Uterus (tissue), 2 donors: ENCODE measurements at regions not wholly inside any gene's neighbourhood (a gene's known extent, or its start where the extent isn't known, plus 50 kb on each side); places are given as distances from the start of the nearest gene placed in this dataset.

Experiments used
- CTCF ChIP-seq, 4 experiments: fragments of 200-600 bp in 2 of 4; fragments of 450-650 bp in 2 of 4; sonication (generic) in 2 of 4; IDR thresholded peaks; one replicate each; pipeline ENCODE4 v1.5.1; 2016 to 2019; ENCODE audit warnings: antibody characterized with exemption in 4 of 4, mild to moderate bottlenecking in 2 of 4, moderate library complexity in 1 of 4
- POLR2A ChIP-seq, 2 donors: fragments of 450-650 bp; IDR thresholded peaks; one replicate each; pipeline ENCODE4 v1.6.1; 2016; ENCODE audit warnings: antibody characterized with exemption in 2 of 2, mild to moderate bottlenecking in 1 of 2, moderate library complexity in 1 of 2

GRCh38 chr20:52789716-52790115 lies 182.4 kb upstream of the TSHZ2 start:
- no peak for TF ChIP-seq POLR2A (IDR thresholded peaks at IDR 0.05)
- no peak for TF ChIP-seq CTCF (IDR thresholded peaks at IDR 0.05)
